OCI-LY7 (cell line): ENCODE measurements at regions not wholly inside any gene's neighbourhood (a gene's known extent, or its start where the extent isn't known, plus 50 kb on each side); places are given as distances from the start of the nearest gene placed in this dataset.

Source experiments
- BruUV-seq: library from RNA; stranded (reverse); fragments of 400-500 nt; replicated peaks from 2 replicates; lab custom pipeline; 2021; lab: Mats Ljungman, UMichigan
- CTCF ChIA-PET: fragments of 300-600 bp; sonication (Branson Sonifier 250); formaldehyde crosslinking; loops from one replicate; lab custom pipeline; 2022; ENCODE audit warnings: antibody characterized with exemption; ENCODE audit not compliant: unreplicated experiment; lab: Charles Lee
- POLR2A ChIA-PET: fragments of 300-600 bp; sonication (Branson Sonifier 250); formaldehyde crosslinking; loops from one replicate; lab custom pipeline; 2022; ENCODE audit warnings: antibody characterized with exemption; lab: Charles Lee
- DNase-seq: peaks from one replicate; pipeline ENCODE4 v3.0.0-alpha.2; 2015; ENCODE audit warnings: low spot score
- H2AFZ ChIP-seq: fragments of 200-600 bp; sonication (generic), shearing (Covaris generic); 2 replicates; pipeline ENCODE4 v1.6.1; 2014; ENCODE audit warnings: mild to moderate bottlenecking, antibody characterized with exemption, low read length, moderate library complexity
- H3K27ac ChIP-seq: fragments of 200-600 bp; sonication (generic); 2 replicates; pipeline ENCODE4 v1.5.1; 2014; ENCODE audit warnings: mixed run types, low read depth, mild to moderate bottlenecking, moderate library complexity, low read length, inconsistent platforms; ENCODE audit not compliant: poor library complexity, severe bottlenecking
- H3K36me3 ChIP-seq: fragments of 200-600 bp; sonication (generic); 2 replicates; pipeline ENCODE4 v1.6.1; 2014; ENCODE audit warnings: mild to moderate bottlenecking, antibody characterized with exemption, low read length, moderate library complexity, mixed read lengths; ENCODE audit not compliant: insufficient read depth
- H3K4me1 ChIP-seq: fragments of 200-600 bp; sonication (generic); 2 replicates; pipeline ENCODE4 v1.5.1; 2014; ENCODE audit warnings: mild to moderate bottlenecking, low read length; ENCODE audit not compliant: insufficient read depth, poor library complexity, severe bottlenecking
- H3K4me2 ChIP-seq: fragments of 200-600 bp; sonication (generic); 2 replicates; pipeline ENCODE4 v1.6.1; 2014; ENCODE audit warnings: mild to moderate bottlenecking, low read length
- H3K4me3 ChIP-seq: fragments of 200-600 bp; sonication (generic); 2 replicates; pipeline ENCODE4 v1.5.1; 2014; ENCODE audit warnings: mild to moderate bottlenecking, low read depth, low read length; ENCODE audit not compliant: poor library complexity, severe bottlenecking
- H3K79me2 ChIP-seq: fragments of 200-600 bp; sonication (generic); 2 replicates; pipeline ENCODE4 v1.6.1; 2016; ENCODE audit warnings: low read depth, mild to moderate bottlenecking, low read length, moderate library complexity, mixed read lengths; ENCODE audit not compliant: insufficient read depth
- H3K9me2 ChIP-seq: fragments of 200-600 bp; sonication (generic); 2 replicates; pipeline ENCODE4 v1.6.1; 2016; ENCODE audit warnings: mild to moderate bottlenecking, low read length, mixed read lengths; ENCODE audit not compliant: insufficient read depth
- H3K9me3 ChIP-seq: fragments of 200-600 bp; sonication (generic); 2 replicates; pipeline ENCODE4 v1.6.1; 2014; ENCODE audit warnings: mild to moderate bottlenecking, mixed run types, low read length, mixed read lengths
- H4K20me1 ChIP-seq: fragments of 200-600 bp; sonication (generic); 2 replicates; pipeline ENCODE4 v1.6.1; 2014; ENCODE audit warnings: mild to moderate bottlenecking, antibody characterized with exemption, low read length, moderate library complexity, mixed read lengths; ENCODE audit not compliant: insufficient read depth
- CTCF ChIP-seq: fragments of 200-600 bp; sonication (generic); conservative IDR thresholded peaks from 2 replicates; pipeline ENCODE4 v1.5.1; 2014; ENCODE audit warnings: mild to moderate bottlenecking, antibody characterized with exemption, low read length, moderate library complexity, mixed read lengths
- EZH2phosphoT487 ChIP-seq: fragments of 200-600 bp; sonication (generic); IDR thresholded peaks from 2 replicates; pipeline ENCODE4 v1.6.1; 2018; ENCODE audit warnings: low read depth, borderline replicate concordance, mild to moderate bottlenecking, mixed run types, antibody characterized with exemption, low read length, moderate library complexity, mixed read lengths
- intact Hi-C: fragments of 100-400 bp; cut with micrococcal nuclease; formaldehyde crosslinking; loops from one replicate; pipeline ENCODE4 v1.10.0; 2022; ENCODE audit not compliant: unreplicated experiment

- H3K4me3 ChIP-seq = no peak overlapping the region
- TF ChIP-seq CTCF = no peak
- TF ChIP-seq EZH2phosphoT487 = no peak
- H3K79me2 ChIP-seq = no peaks in the 10 kb centered on the region
- DNase-seq = no peak
- H2AFZ ChIP-seq = no peak overlapping the region
- no peaks in the 10 kb centered on the region for H3K36me3 ChIP-seq
- intact Hi-C loops = no loop called here
- H3K4me2 ChIP-seq = peak overlapping the region; percentile 39; the same call in 1 of the 2 replicates
- no peaks in the 10 kb centered on the region for H4K20me1 ChIP-seq
- POLR2A ChIA-PET = no interaction called here
- H3K9me2 ChIP-seq = no peaks in the 10 kb centered on the region
- H3K27ac ChIP-seq = no peak overlapping the region
- H3K9me3 ChIP-seq = no peaks in the 10 kb centered on the region
- no peaks in the 10 kb centered on the region for H3K4me1 ChIP-seq
- CTCF ChIA-PET = no interaction called here
- no TSS peak for BruUV-seq
These were observed 236.6 kb downstream of the POM121L12 start for GRCh38 chr7:53272081-53272480.

GRCh38 chr7:53281312-53281711 is 245.9 kb downstream of the POM121L12 start:
- H3K4me1 ChIP-seq = no peaks in the 10 kb centered on the region
- ChIA-PET POLR2A (no interaction called here), CTCF (no interaction called here)
- H3K79me2 ChIP-seq = no peaks in the 10 kb centered on the region
- no peak for DNase-seq
- no peaks in the 10 kb centered on the region for H4K20me1 ChIP-seq
- no peak overlapping the region for H3K4me3 ChIP-seq
- TF ChIP-seq EZH2phosphoT487 = no peak
- TF ChIP-seq CTCF = no peak
- intact Hi-C loops = no loop called here
- H3K27ac ChIP-seq = no peak overlapping the region
- no peak overlapping the region for H2AFZ ChIP-seq
- BruUV-seq = no TSS peak
- no peaks in the 10 kb centered on the region for H3K36me3 ChIP-seq
- H3K9me3 ChIP-seq = no peaks in the 10 kb centered on the region
- H3K4me2 ChIP-seq = no peak overlapping the region
- H3K9me2 ChIP-seq = no peaks in the 10 kb centered on the region

- no peak for TF ChIP-seq EZH2phosphoT487
- TF ChIP-seq CTCF = no peak
These were observed 256.9 kb downstream of the POM121L12 start for GRCh38 chr7:53292341-53292740.

More at GRCh38 chr7:53292341-53292740, 256.9 kb downstream of the POM121L12 start:
- Histone ChIP-seq H3K9me3 (no peaks in the 10 kb centered on the region), H3K27ac (no peak overlapping the region), H3K4me3 (no peak overlapping the region), H4K20me1 (no peaks in the 10 kb centered on the region), H3K4me1 (no peaks in the 10 kb centered on the region), H3K4me2 (no peak overlapping the region), H2AFZ (no peak overlapping the region), H3K79me2 (no peaks in the 10 kb centered on the region), H3K36me3 (no peaks in the 10 kb centered on the region), H3K9me2 (no peaks in the 10 kb centered on the region)
- CTCF ChIA-PET = no interaction called here
- intact Hi-C loops = no loop called here
- POLR2A ChIA-PET = no interaction called here
- DNase-seq = no peak
- no TSS peak for BruUV-seq
